Neuronal stem cell (in vitro differentiated cells): ENCODE measurements at regions not wholly inside any gene's neighbourhood (a gene's known extent, or its start where the extent isn't known, plus 50 kb on each side); places are given as distances from the start of the nearest gene placed in this dataset.
A peak's percentile ranks its signal among the peaks of the same experiment; 100 is the strongest.

Experiments
- DNase-seq: peaks from one replicate; pipeline ENCODE4 v3.0.0-alpha.2; 2013; ENCODE audit warnings: low spot score
- H2AFZ ChIP-seq: one replicate; pipeline ENCODE4 v1.6.1; 2013; ENCODE audit warnings: mild to moderate bottlenecking, low read length, inconsistent platforms
- H2AK5ac ChIP-seq: 2 replicates; pipeline ENCODE4 v1.6.1; 2013; ENCODE audit warnings: low read depth, mild to moderate bottlenecking, inconsistent platforms, low read length, moderate library complexity, mixed read lengths
- H2BK120ac ChIP-seq: 2 replicates; pipeline ENCODE4 v1.6.1; 2013; ENCODE audit warnings: low read depth, mild to moderate bottlenecking, inconsistent platforms, low read length, moderate library complexity, mixed read lengths
- H2BK12ac ChIP-seq: one replicate; pipeline ENCODE4 v1.6.1; 2013; ENCODE audit warnings: low read length, inconsistent platforms
- H2BK15ac ChIP-seq: 2 replicates; pipeline ENCODE4 v1.6.1; 2013; ENCODE audit warnings: mild to moderate bottlenecking, low read length, inconsistent platforms, mixed read lengths
- H2BK5ac ChIP-seq: one replicate; pipeline ENCODE4 v1.6.1; 2013; ENCODE audit warnings: inconsistent platforms, mild to moderate bottlenecking, low read length, moderate library complexity
- H3K14ac ChIP-seq: one replicate; pipeline ENCODE4 v1.6.1; 2013; ENCODE audit warnings: low read length, inconsistent platforms
- H3K18ac ChIP-seq: 2 replicates; pipeline ENCODE4 v1.6.1; 2013; ENCODE audit warnings: low read length, inconsistent platforms
- H3K23ac ChIP-seq: 2 replicates; pipeline ENCODE4 v1.6.1; 2013; ENCODE audit warnings: low read depth, mild to moderate bottlenecking, mixed read lengths, low read length, inconsistent platforms; ENCODE audit not compliant: poor library complexity
- H3K27ac ChIP-seq: replicated peaks from 3 replicates; pipeline ENCODE4 v1.5.1; 2013; ENCODE audit warnings: low read length, inconsistent platforms
- H3K27me3 ChIP-seq, 3 experiments: 2 replicates each; pipeline ENCODE4 v1.6.1; 2013; ENCODE audit warnings: low read length in 3 of 3, mild to moderate bottlenecking in 2 of 3, inconsistent platforms in 1 of 3, low read depth in 1 of 3, mixed read lengths in 1 of 3, moderate library complexity in 1 of 3; ENCODE audit not compliant: control insufficient read depth in 3 of 3, insufficient read depth in 3 of 3
- H3K36me3 ChIP-seq, 2 donors: replicated peaks in 1 of 2; 2 replicates each; pipeline ENCODE4 v1.6.1; 2013; ENCODE audit warnings: low read length in 2 of 2; ENCODE audit not compliant: control insufficient read depth in 2 of 2, insufficient read depth in 2 of 2
- H3K4ac ChIP-seq: 2 replicates; pipeline ENCODE4 v1.6.1; 2013; ENCODE audit warnings: inconsistent platforms, mild to moderate bottlenecking, low read length, moderate library complexity
- H3K4me1 ChIP-seq, 2 donors: 1 replicate in 1 of 2; 2 replicates in 1 of 2; pipeline ENCODE4 v1.6.1; 2013; ENCODE audit warnings: low read length in 2 of 2, low read depth in 1 of 2; ENCODE audit not compliant: control insufficient read depth in 2 of 2, insufficient read depth in 1 of 2
- H3K4me2 ChIP-seq: one replicate; pipeline ENCODE4 v1.6.1; 2013; ENCODE audit warnings: mild to moderate bottlenecking, low read length, inconsistent platforms; ENCODE audit not compliant: insufficient read depth, poor library complexity, severe bottlenecking
- H3K4me3 ChIP-seq, 2 donors: 2 replicates each; pipeline ENCODE4 v1.5.1; 2013; ENCODE audit warnings: low read length in 2 of 2, mild to moderate bottlenecking in 2 of 2, inconsistent platforms in 1 of 2, moderate library complexity in 1 of 2
- H3K79me1 ChIP-seq: one replicate; pipeline ENCODE4 v1.6.1; 2013; ENCODE audit warnings: low read depth, mild to moderate bottlenecking, inconsistent platforms, low read length, moderate library complexity
- H3K9ac ChIP-seq: one replicate; pipeline ENCODE4 v1.6.1; 2013; ENCODE audit warnings: mild to moderate bottlenecking, low read depth, low read length, inconsistent platforms; ENCODE audit not compliant: poor library complexity
- H3K9me3 ChIP-seq, 2 donors: replicated peaks in 1 of 2; 2 replicates each; pipeline versions ENCODE3 to v1.6.1; 2013; ENCODE audit warnings: low read length in 2 of 2, mild to moderate bottlenecking in 2 of 2, inconsistent platforms in 1 of 2, low read depth in 1 of 2, mixed read lengths in 1 of 2, moderate library complexity in 1 of 2; ENCODE audit not compliant: control insufficient read depth in 2 of 2, insufficient read depth in 1 of 2
- H4K8ac ChIP-seq: one replicate; pipeline ENCODE4 v1.6.1; 2013; ENCODE audit warnings: low read depth, mild to moderate bottlenecking, inconsistent platforms, low read length, moderate library complexity
- H4K91ac ChIP-seq: one replicate; pipeline ENCODE4 v1.6.1; 2013; ENCODE audit warnings: low read length, low read depth, mild to moderate bottlenecking, inconsistent platforms; ENCODE audit not compliant: poor library complexity
- WGBS, 2 donors: extraction: QIAGEN DNeasy Blood & Tissue Kit; methylation state at CpG; one replicate each; pipeline ENCODE4 v1.1.7; 2013; ENCODE audit warnings: missing lambda C conversion rate in 2 of 2, mixed read lengths in 1 of 2; ENCODE audit not compliant: insufficient read length in 2 of 2, insufficient replicate concordance in 1 of 2; ENCODE audit errors: extremely low coverage in 2 of 2; 5-methylcytosine and 5-hydroxymethylcytosine counted together

- Histone ChIP-seq H3K9me3 (peaks cover 0 to 2% of the 10 kb centered on the region in 2 donors), H3K4me1 (peaks cover 0 to 5% of the 10 kb centered on the region in 2 donors), H2AFZ (no peak overlapping the region), H3K79me1 (no peaks in the 10 kb centered on the region), H2AK5ac (no peak overlapping the region), H2BK12ac (no peak overlapping the region), H2BK120ac (no peak overlapping the region), H3K4ac (no peak overlapping the region), H3K14ac (no peak overlapping the region), H3K9ac (no peak overlapping the region), H2BK5ac (no peak overlapping the region), H4K91ac (no peak overlapping the region), H3K36me3 (no peaks in the 10 kb centered on the region), H3K18ac (peak overlapping the region; percentile 27), H3K27me3 (no peaks in the 10 kb centered on the region), H2BK15ac (no peak overlapping the region), H3K27ac (no peak overlapping the region), H3K4me2 (no peak overlapping the region), H3K23ac (no peak overlapping the region), H4K8ac (no peak overlapping the region), H3K4me3 (no peak overlapping the region)
- no peak for DNase-seq
- no CpG with 5 or more reads among the region's 7 CpGs for WGBS, 2 donors
These were observed 171.3 kb downstream of the PSAT1 start for GRCh38 chr9:78468231-78468630.

- H4K8ac ChIP-seq, result no peak overlapping the region
- WGBS, 2 donors, result no CpG with 5 or more reads among the region's 5 CpGs
- H3K4me1 ChIP-seq, result peaks cover 0 to 5% of the 10 kb centered on the region in 2 donors
- H3K9me3 ChIP-seq, result peaks cover 0 to 2% of the 10 kb centered on the region in 2 donors
- no peak overlapping the region for H3K9ac ChIP-seq
- H2BK5ac ChIP-seq, result no peak overlapping the region
- DNase-seq, result no peak
- H3K4me3 ChIP-seq, result no peak overlapping the region
- H3K23ac ChIP-seq, result no peak overlapping the region
- no peak overlapping the region for H2AFZ ChIP-seq
- no peak overlapping the region for H3K4ac ChIP-seq
- no peak overlapping the region for H2AK5ac ChIP-seq
- no peak overlapping the region for H3K18ac ChIP-seq
- no peak overlapping the region for H3K4me2 ChIP-seq
- H3K14ac ChIP-seq, result no peak overlapping the region
- H4K91ac ChIP-seq, result no peak overlapping the region
- no peak overlapping the region for H2BK15ac ChIP-seq
- no peaks in the 10 kb centered on the region for H3K79me1 ChIP-seq
- no peaks in the 10 kb centered on the region for H3K27me3 ChIP-seq
- H2BK120ac ChIP-seq, result no peak overlapping the region
- H2BK12ac ChIP-seq, result no peak overlapping the region
- no peaks in the 10 kb centered on the region for H3K36me3 ChIP-seq
- H3K27ac ChIP-seq, result no peak overlapping the region
These were observed 172.2 kb downstream of the PSAT1 start for GRCh38 chr9:78468974-78469576.

- no peak overlapping the region for H2BK5ac ChIP-seq
- peaks cover 0 to 5% of the 10 kb centered on the region in 2 donors for H3K4me1 ChIP-seq
- H3K27me3 ChIP-seq, result no peaks in the 10 kb centered on the region
- no peak overlapping the region for H3K14ac ChIP-seq
- no peaks in the 10 kb centered on the region for H3K36me3 ChIP-seq
- H3K18ac ChIP-seq, result no peak overlapping the region
- H2AFZ ChIP-seq, result no peak overlapping the region
- no peak overlapping the region for H3K23ac ChIP-seq
- no peak overlapping the region for H3K9ac ChIP-seq
- no peak overlapping the region for H3K4ac ChIP-seq
- no peak overlapping the region for H4K8ac ChIP-seq
- H3K79me1 ChIP-seq, result no peaks in the 10 kb centered on the region
- no peak for DNase-seq
- H2BK120ac ChIP-seq, result no peak overlapping the region
- H3K9me3 ChIP-seq, result peaks cover 0 to 2% of the 10 kb centered on the region in 2 donors
- no peak overlapping the region for H2AK5ac ChIP-seq
- no peak overlapping the region for H3K27ac ChIP-seq
- no peak overlapping the region for H4K91ac ChIP-seq
- no peak overlapping the region for H2BK15ac ChIP-seq
- H2BK12ac ChIP-seq, result no peak overlapping the region
- H3K4me3 ChIP-seq, result no peak overlapping the region
- no peak overlapping the region for H3K4me2 ChIP-seq
These were observed 173.3 kb downstream of the PSAT1 start for GRCh38 chr9:78470216-78470615.

DNA sequence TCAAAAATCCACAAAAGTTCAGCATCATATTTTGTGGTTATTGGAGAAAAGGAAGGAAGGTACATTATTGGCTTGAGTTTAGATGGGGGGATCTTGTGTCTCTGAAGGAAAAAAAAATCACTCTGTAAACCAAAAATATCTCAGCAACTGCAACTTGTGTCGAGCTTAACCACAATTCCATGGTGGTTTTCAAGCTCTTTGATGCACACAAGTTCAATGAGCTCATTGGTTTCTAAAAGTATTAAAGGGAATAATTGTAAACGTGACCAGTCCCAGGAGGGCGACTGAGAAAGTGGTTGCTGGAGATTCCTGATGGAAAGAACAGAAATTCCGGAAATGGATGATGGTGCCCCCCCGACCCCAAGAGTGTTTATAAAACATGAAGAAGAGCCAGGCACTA lies 173.8 kb downstream of the PSAT1 start:
- no peak overlapping the region for H2BK12ac ChIP-seq
- no peak for DNase-seq
- no peak overlapping the region for H4K91ac ChIP-seq
- H2BK15ac ChIP-seq, result no peak overlapping the region
- H2BK120ac ChIP-seq, result no peak overlapping the region
- H4K8ac ChIP-seq, result no peak overlapping the region
- no peak overlapping the region for H3K4me2 ChIP-seq
- no peak overlapping the region for H3K9ac ChIP-seq
- no peak overlapping the region for H2AFZ ChIP-seq
- H3K36me3 ChIP-seq, result no peaks in the 10 kb centered on the region
- WGBS, 2 donors, result no CpG with 5 or more reads among the region's 5 CpGs
- peaks cover 0 to 2% of the 10 kb centered on the region in 2 donors for H3K9me3 ChIP-seq
- H2AK5ac ChIP-seq, result no peak overlapping the region
- no peak overlapping the region for H2BK5ac ChIP-seq
- no peak overlapping the region for H3K27ac ChIP-seq
- no peak overlapping the region for H3K4ac ChIP-seq
- no peak overlapping the region for H3K23ac ChIP-seq
- H3K4me1 ChIP-seq, result peaks cover 0 to 5% of the 10 kb centered on the region in 2 donors
- H3K4me3 ChIP-seq, result no peak overlapping the region
- no peak overlapping the region for H3K14ac ChIP-seq
- no peaks in the 10 kb centered on the region for H3K79me1 ChIP-seq
- H3K18ac ChIP-seq, result no peak overlapping the region
- no peaks in the 10 kb centered on the region for H3K27me3 ChIP-seq
